ENCODE measurements at regions not wholly inside any gene's neighbourhood (a gene's known extent, or its start where the extent isn't known, plus 50 kb on each side); places are given as distances from the start of the nearest gene placed in this dataset.

- ChIA-PET CTCF (no interaction called here), POLR2A (no interaction called here)
- Histone ChIP-seq H3K9ac (replicated peaks; ENCODE audit: extremely low read depth, insufficient read depth, low read length) (no peak overlapping the region), H3K27ac (ENCODE audit: insufficient read depth, low read depth, low read length) (no peak overlapping the region), H3K27me3 (ENCODE audit: control insufficient read depth in 2 of 2, insufficient read depth in 2 of 2, low read length in 2 of 2) (no peaks in the 10 kb centered on the region), H4K20me1 (replicated peaks; ENCODE audit: control insufficient read depth, extremely low read depth, insufficient read depth, low read length) (no peaks in the 10 kb centered on the region), H3K36me3 (ENCODE audit: control insufficient read depth in 2 of 2, extremely low read depth in 1 of 2, insufficient read depth in 2 of 2, low read length in 2 of 2) (no peaks in the 10 kb centered on the region), H3K79me2 (ENCODE audit: control insufficient read depth, insufficient read depth, low read length) (no peaks in the 10 kb centered on the region), H3K9me3 (replicated peaks; ENCODE audit: control insufficient read depth, insufficient read depth, low read length) (no peaks in the 10 kb centered on the region), H3K9me1 (replicated peaks; ENCODE audit: control insufficient read depth, extremely low read depth, insufficient read depth, low read length) (no peaks in the 10 kb centered on the region), H3K4me3 (replicated peaks in 1 of 3; ENCODE audit: insufficient read depth in 1 of 3, low read depth in 1 of 3, low read length in 3 of 3) (no peak overlapping the region), H2AFZ (ENCODE audit: low read depth, low read length) (no peak overlapping the region), H3K4me1 (ENCODE audit: control insufficient read depth, extremely low read depth, insufficient read depth, low read length) (no peaks in the 10 kb centered on the region), H3K4me2 (ENCODE audit: insufficient read depth, low read length) (no peak overlapping the region)
- TF ChIP-seq CTCF (IDR thresholded peaks at IDR 0.05; ENCODE audit: extremely low read depth in 1 of 2, insufficient read depth in 1 of 2, low read depth in 1 of 2, low read length in 2 of 2): no peak
- FAIRE-seq: no peak
- intact Hi-C loops (cut with micrococcal nuclease) (no loop called here), dilution Hi-C loops (cut with MboI; ENCODE audit: extremely low pct_ligation_motif_present, low sequenced_read_pairs) (no loop called here)
- no TSS peak for BruUV-seq (replicated peaks)
- no peak for DNase-seq (ENCODE audit: low read depth, low spot score)
Measured at GRCh38 chr13:107733276-107733675, 482.1 kb downstream of the LIG4 start.

GRCh38 chr13:107730813-107731212 lies 484.5 kb downstream of the LIG4 start:
- no peaks in the 10 kb centered on the region for H3K9me3 ChIP-seq (replicated peaks; ENCODE audit: control insufficient read depth, insufficient read depth, low read length)
- no peaks in the 10 kb centered on the region for H4K20me1 ChIP-seq (replicated peaks; ENCODE audit: control insufficient read depth, extremely low read depth, insufficient read depth, low read length)
- ChIA-PET CTCF (interaction anchor here (0.7 to 2.1 kb wide), 2 partner anchors 10 to 13 kb away, joined by 3 to 5 read pairs; no protein-coding TSS in a partner anchor), POLR2A (no interaction called here)
- dilution Hi-C loops (cut with MboI; ENCODE audit: extremely low pct_ligation_motif_present, low sequenced_read_pairs) (no loop called here), intact Hi-C loops (cut with micrococcal nuclease) (no loop called here)
- H2AFZ ChIP-seq (ENCODE audit: low read depth, low read length): no peak overlapping the region
- DNase-seq (ENCODE audit: low read depth, low spot score): no peak
- no peaks in the 10 kb centered on the region for H3K27me3 ChIP-seq (ENCODE audit: control insufficient read depth in 2 of 2, insufficient read depth in 2 of 2, low read length in 2 of 2)
- H3K9me1 ChIP-seq (replicated peaks; ENCODE audit: control insufficient read depth, extremely low read depth, insufficient read depth, low read length): no peaks in the 10 kb centered on the region
- TF ChIP-seq POLR2AphosphoS5 (IDR thresholded peaks at IDR 0.05; ENCODE audit: insufficient read depth, low read depth, low read length): no peak
- TF ChIP-seq POLR2A (IDR thresholded peaks at IDR 0.05; ENCODE audit: low read depth, low read length): no peak
- TF ChIP-seq MAX (IDR thresholded peaks at IDR 0.05; ENCODE audit: insufficient read depth, insufficient read length): no peak
- TF ChIP-seq MYC (IDR thresholded peaks at IDR 0.05; ENCODE audit: low read depth, low read length): no peak
- no peak for TF ChIP-seq EZH2 (IDR thresholded peaks at IDR 0.05; ENCODE audit: borderline replicate concordance, low read depth, low read length, severe bottlenecking)
- H3K79me2 ChIP-seq (ENCODE audit: control insufficient read depth, insufficient read depth, low read length): no peaks in the 10 kb centered on the region
- BruUV-seq (replicated peaks): no TSS peak
- H3K4me3 ChIP-seq (replicated peaks in 1 of 3; ENCODE audit: insufficient read depth in 1 of 3, low read depth in 1 of 3, low read length in 3 of 3): no peak overlapping the region
- no peaks in the 10 kb centered on the region for H3K4me1 ChIP-seq (ENCODE audit: control insufficient read depth, extremely low read depth, insufficient read depth, low read length)
- H3K9ac ChIP-seq (replicated peaks; ENCODE audit: extremely low read depth, insufficient read depth, low read length): no peak overlapping the region
- no peak overlapping the region for H3K27ac ChIP-seq (ENCODE audit: insufficient read depth, low read depth, low read length)
- no peak overlapping the region for H3K4me2 ChIP-seq (ENCODE audit: insufficient read depth, low read length)
- H3K36me3 ChIP-seq (ENCODE audit: control insufficient read depth in 2 of 2, extremely low read depth in 1 of 2, insufficient read depth in 2 of 2, low read length in 2 of 2): no peaks in the 10 kb centered on the region
- FAIRE-seq: no peak
